Prostate gland (tissue), 2 donors: ENCODE measurements at regions not wholly inside any gene's neighbourhood (a gene's known extent, or its start where the extent isn't known, plus 50 kb on each side); places are given as distances from the start of the nearest gene placed in this dataset.
"Not testable (repeated sequence)": the region's sequence is repeated elsewhere in the genome, so short reads cannot be mapped to it uniquely, and the experiment has no call there.

ENCODE experiments used
- DNase-seq: peaks from one replicate; pipeline ENCODE4 v3.0.0-alpha.2; 2019; ENCODE audit warnings: low spot score
- H3K27ac ChIP-seq, 2 donors: fragments of 200-600 bp; sonication (generic); 2 replicates each; pipeline ENCODE4 v1.5.1; 2017 to 2019
- H3K27me3 ChIP-seq: fragments of 200-600 bp; sonication (generic); replicated peaks from 2 replicates; pipeline ENCODE4 v1.5.1; 2019; ENCODE audit not compliant: insufficient read depth
- H3K36me3 ChIP-seq, 2 donors: fragments of 200-600 bp; sonication (generic); 1 replicate in 1 of 2; 2 replicates in 1 of 2; pipeline versions ENCODE4 v1.5.1 to v1.8.1; 2017 to 2019
- H3K4me1 ChIP-seq: fragments of 200-600 bp; sonication (generic); replicated peaks from 2 replicates; pipeline ENCODE4 v1.5.1; 2019
- H3K4me3 ChIP-seq, 2 donors: fragments of 200-600 bp; sonication (generic); 2 replicates each; pipeline ENCODE4 v1.5.1; 2017 to 2019
- H3K9me3 ChIP-seq: fragments of 200-600 bp; sonication (generic); 2 replicates; pipeline ENCODE4 v1.5.1; 2017
- CTCF ChIP-seq, 4 experiments: fragments of 200-600 bp in 2 of 4; fragments of 450-650 bp in 2 of 4; sonication (generic) in 2 of 4; IDR thresholded peaks; 1 replicate in 3 of 4; 2 replicates in 1 of 4; pipeline ENCODE4 v1.5.1; 2016 to 2019; ENCODE audit warnings: antibody characterized with exemption in 4 of 4, mild to moderate bottlenecking in 2 of 4, moderate library complexity in 2 of 4
- POLR2A ChIP-seq: fragments of 450-650 bp; IDR thresholded peaks from one replicate; pipeline ENCODE4 v1.6.1; 2016; ENCODE audit warnings: antibody characterized with exemption, mild to moderate bottlenecking
- POLR2AphosphoS5 ChIP-seq: sonication (generic); formaldehyde crosslinking; IDR thresholded peaks from one replicate; pipeline ENCODE4 v1.6.1; 2017; ENCODE audit warnings: antibody characterized with exemption
- WGBS: methylation state at CpG from one replicate; pipeline ENCODE4 v1.1.5; 2018; 5-methylcytosine and 5-hydroxymethylcytosine counted together
- intact Hi-C: fragments of 100-400 bp; cut with DNase I; formaldehyde crosslinking; loops from one replicate; pipeline ENCODE4 v1.14.2; 2022

DNA sequence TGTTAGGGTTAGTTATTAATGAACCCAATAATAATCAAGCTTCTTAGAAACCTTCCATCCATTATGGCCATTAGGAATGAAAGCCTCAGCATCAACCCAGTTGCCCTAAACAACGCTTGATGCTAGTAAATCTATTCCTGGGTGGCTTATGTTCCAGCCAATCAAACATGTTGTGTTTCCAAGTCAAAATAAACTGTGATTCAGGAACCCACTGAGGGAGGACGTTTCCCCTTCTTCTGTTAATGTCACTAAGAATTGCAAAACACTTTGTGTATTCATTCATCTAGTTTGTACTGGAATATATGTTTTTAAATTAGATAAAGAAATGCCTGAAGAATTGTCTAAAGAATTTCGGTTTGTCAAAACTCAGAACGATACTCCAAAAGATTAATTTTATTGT, 142.5 kb upstream of the MSX2 start:
- 76% methylated on average over 4 of the region's 4 CpGs for WGBS
- intact Hi-C loops: no loop called here
- H3K27me3 ChIP-seq: no peaks in the 10 kb centered on the region

GRCh38 chr5:174583071-174583470, 141.3 kb upstream of the MSX2 start:
- WGBS: 65% methylated on average over 4 of the region's 4 CpGs

More for the DNA sequence above, 142.5 kb upstream of the MSX2 start:
- TF ChIP-seq CTCF (IDR thresholded peaks at IDR 0.05) (no peak), POLR2A (no peak), POLR2AphosphoS5 (no peak)
- no peak for DNase-seq
- Histone ChIP-seq H3K36me3 (no peaks in the 10 kb centered on the region), H3K4me3 (no peak overlapping the region), H3K9me3 (no peaks in the 10 kb centered on the region), H3K27ac (no peak overlapping the region), H3K4me1 (no peaks in the 10 kb centered on the region)

DNA sequence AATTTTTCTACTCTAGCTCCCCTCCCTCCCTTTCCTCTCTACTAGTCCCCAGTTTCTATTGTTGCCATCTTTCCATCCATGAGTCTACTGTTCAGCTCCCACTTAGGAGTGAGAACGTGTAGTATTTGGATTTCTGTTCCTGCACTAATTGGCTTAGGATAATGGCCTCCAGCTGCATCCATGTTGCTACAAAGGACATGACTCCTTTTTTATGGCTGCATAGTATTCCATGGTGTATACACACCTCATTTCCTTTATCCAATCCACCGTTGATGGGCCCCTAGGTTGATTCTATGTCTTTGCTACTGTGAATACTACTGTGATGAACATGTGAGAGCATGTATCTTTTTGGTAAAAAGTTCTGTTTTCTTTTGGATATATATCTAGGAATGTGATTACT, 138.9 kb upstream of the MSX2 start:
- Histone ChIP-seq H3K27me3 (no peaks in the 10 kb centered on the region), H3K9me3 (no peaks in the 10 kb centered on the region), H3K36me3 (no peaks in the 10 kb centered on the region), H3K4me1 (no peaks in the 10 kb centered on the region), H3K4me3 (no peak overlapping the region), H3K27ac (no peak overlapping the region)
- TF ChIP-seq POLR2A (no peak), CTCF (IDR thresholded peaks at IDR 0.05) (no peak), POLR2AphosphoS5 (no peak)
- DNase-seq: no peak
- intact Hi-C loops: no loop called here
- WGBS: 92% methylated on average over 2 of the region's 2 CpGs

More at GRCh38 chr5:174583071-174583470, 141.3 kb upstream of the MSX2 start:
- Histone ChIP-seq H3K4me3 (no peak overlapping the region), H3K9me3 (no peaks in the 10 kb centered on the region), H3K27me3 (no peaks in the 10 kb centered on the region), H3K27ac (no peak overlapping the region), H3K36me3 (no peaks in the 10 kb centered on the region), H3K4me1 (no peaks in the 10 kb centered on the region)
- TF ChIP-seq POLR2A: no peak
- TF ChIP-seq POLR2AphosphoS5: no peak
- no peak for TF ChIP-seq CTCF (IDR thresholded peaks at IDR 0.05)
- intact Hi-C loops: no loop called here
- no peak for DNase-seq

DNA sequence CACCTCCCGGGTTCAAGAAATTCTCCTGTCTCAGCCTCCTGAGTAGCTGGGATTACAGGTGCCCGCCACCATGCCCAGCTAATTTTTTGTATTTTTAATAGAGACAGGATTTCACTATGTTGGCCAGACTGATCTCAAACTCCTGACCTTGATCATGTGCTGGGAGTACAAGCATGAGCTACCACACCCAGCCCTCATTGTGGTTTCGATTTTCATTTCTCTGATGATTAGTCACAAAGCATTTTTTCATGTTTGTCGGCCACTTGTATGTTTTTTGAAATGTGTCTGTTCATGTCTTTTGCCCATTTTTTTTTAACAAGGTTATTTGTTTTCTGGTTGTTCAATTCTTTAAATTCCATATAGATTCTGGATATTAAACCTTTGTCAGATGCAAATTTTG, 138.2 kb upstream of the MSX2 start:
- H3K4me1 ChIP-seq, intact Hi-C loops: not testable (repeated sequence)

GRCh38 chr5:174589011-174589410, 135.4 kb upstream of the MSX2 start:
- Histone ChIP-seq H3K4me3 (no peak overlapping the region), H3K9me3 (no peaks in the 10 kb centered on the region), H3K27ac (no peak overlapping the region), H3K4me1 (no peaks in the 10 kb centered on the region), H3K36me3 (no peaks in the 10 kb centered on the region), H3K27me3 (no peaks in the 10 kb centered on the region)
- intact Hi-C loops: no loop called here
- WGBS: 76% methylated on average over 7 of the region's 7 CpGs
- TF ChIP-seq POLR2A (no peak), POLR2AphosphoS5 (no peak)
- no peak for DNase-seq

More for the DNA sequence above, 138.2 kb upstream of the MSX2 start:
- not testable (repeated sequence) for H3K9me3 ChIP-seq, DNase-seq, H3K27ac ChIP-seq, H3K4me3 ChIP-seq, H3K27me3 ChIP-seq, H3K36me3 ChIP-seq
- WGBS: 94% methylated on average over 4 of the region's 4 CpGs

- no peaks in the 10 kb centered on the region for H3K9me3 ChIP-seq
- no peak for TF ChIP-seq POLR2AphosphoS5
- no peak for TF ChIP-seq CTCF (IDR thresholded peaks at IDR 0.05)
- TF ChIP-seq POLR2A: no peak
- H3K27me3 ChIP-seq: no peaks in the 10 kb centered on the region
- H3K4me3 ChIP-seq: no peak overlapping the region
- no peaks in the 10 kb centered on the region for H3K36me3 ChIP-seq
- no peaks in the 10 kb centered on the region for H3K4me1 ChIP-seq
- WGBS: 31% methylated on average over 11 of the region's 11 CpGs
- intact Hi-C loops: no loop called here
- DNase-seq: no peak
- no peak overlapping the region for H3K27ac ChIP-seq
These were observed 134.8 kb upstream of the MSX2 start for GRCh38 chr5:174589599-174589998.
